ENCODE measurements at regions not wholly inside any gene's neighbourhood (a gene's known extent, or its start where the extent isn't known, plus 50 kb on each side); places are given as distances from the start of the nearest gene placed in this dataset.

DNA sequence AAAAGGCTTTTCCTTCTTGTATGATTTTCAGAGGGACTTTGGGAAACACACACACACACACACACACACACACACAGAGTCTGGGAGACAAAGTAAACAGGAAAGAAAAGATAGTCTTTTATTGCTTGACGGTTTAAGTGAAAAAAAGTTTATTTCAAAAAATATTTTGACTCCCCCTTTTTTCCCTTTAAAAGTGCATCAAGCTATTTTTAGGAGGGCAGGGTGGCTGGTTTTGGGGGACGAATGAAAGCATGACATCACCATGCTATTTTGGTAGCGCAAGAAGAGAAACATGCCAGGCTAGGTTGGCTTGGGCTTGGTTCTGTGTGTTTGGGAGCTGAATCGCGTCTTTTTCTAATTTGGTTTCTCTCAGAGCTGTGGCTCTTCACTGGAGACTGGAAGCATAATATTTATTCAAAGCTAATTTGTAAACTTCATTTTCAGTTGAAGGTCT, 129.2 kb downstream of the BAMBI start:
- no peak for TF ChIP-seq CTCF (IDR thresholded peaks at IDR 0.05; ENCODE audit: low read depth, low read length, missing input control)
- no peak for TF ChIP-seq TAF1 (conservative IDR thresholded peaks at IDR 0.05)
- TF ChIP-seq ZBTB33 (IDR thresholded peaks at IDR 0.05) = no peak
- no peak for TF ChIP-seq GABPA (IDR thresholded peaks at IDR 0.05 in 1 of 2, conservative IDR thresholded peaks at IDR 0.05 in 1 of 2)
- TF ChIP-seq, protein P1, sequence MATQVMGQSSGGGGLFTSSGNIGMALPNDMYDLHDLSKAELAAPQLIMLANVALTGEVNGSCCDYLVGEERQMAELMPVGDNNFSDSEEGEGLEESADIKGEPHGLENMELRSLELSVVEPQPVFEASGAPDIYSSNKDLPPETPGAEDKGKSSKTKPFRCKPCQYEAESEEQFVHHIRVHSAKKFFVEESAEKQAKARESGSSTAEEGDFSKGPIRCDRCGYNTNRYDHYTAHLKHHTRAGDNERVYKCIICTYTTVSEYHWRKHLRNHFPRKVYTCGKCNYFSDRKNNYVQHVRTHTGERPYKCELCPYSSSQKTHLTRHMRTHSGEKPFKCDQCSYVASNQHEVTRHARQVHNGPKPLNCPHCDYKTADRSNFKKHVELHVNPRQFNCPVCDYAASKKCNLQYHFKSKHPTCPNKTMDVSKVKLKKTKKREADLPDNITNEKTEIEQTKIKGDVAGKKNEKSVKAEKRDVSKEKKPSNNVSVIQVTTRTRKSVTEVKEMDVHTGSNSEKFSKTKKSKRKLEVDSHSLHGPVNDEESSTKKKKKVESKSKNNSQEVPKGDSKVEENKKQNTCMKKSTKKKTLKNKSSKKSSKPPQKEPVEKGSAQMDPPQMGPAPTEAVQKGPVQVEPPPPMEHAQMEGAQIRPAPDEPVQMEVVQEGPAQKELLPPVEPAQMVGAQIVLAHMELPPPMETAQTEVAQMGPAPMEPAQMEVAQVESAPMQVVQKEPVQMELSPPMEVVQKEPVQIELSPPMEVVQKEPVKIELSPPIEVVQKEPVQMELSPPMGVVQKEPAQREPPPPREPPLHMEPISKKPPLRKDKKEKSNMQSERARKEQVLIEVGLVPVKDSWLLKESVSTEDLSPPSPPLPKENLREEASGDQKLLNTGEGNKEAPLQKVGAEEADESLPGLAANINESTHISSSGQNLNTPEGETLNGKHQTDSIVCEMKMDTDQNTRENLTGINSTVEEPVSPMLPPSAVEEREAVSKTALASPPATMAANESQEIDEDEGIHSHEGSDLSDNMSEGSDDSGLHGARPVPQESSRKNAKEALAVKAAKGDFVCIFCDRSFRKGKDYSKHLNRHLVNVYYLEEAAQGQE (IDR thresholded peaks at IDR 0.05) = no peak
- TF ChIP-seq RAD21 (IDR thresholded peaks at IDR 0.05) = no peak
- TF ChIP-seq SP1 (IDR thresholded peaks at IDR 0.05) = no peak
- TF ChIP-seq EGR1 (IDR thresholded peaks at IDR 0.05; ENCODE audit: low read depth in 2 of 2) = no peak
- no peak for TF ChIP-seq RXRA (IDR thresholded peaks at IDR 0.05)
- TF ChIP-seq YY1 (IDR thresholded peaks at IDR 0.05) = no peak
- TF ChIP-seq JUND (IDR thresholded peaks at IDR 0.05) = peak; percentile 32 to 81
- TF ChIP-seq FOXA1 (IDR thresholded peaks at IDR 0.05) = no peak
- TF ChIP-seq MAX (IDR thresholded peaks at IDR 0.05) = no peak
- TF ChIP-seq HNF4G (IDR thresholded peaks at IDR 0.05) = no peak
